ENCODE measurements at regions not wholly inside any gene's neighbourhood (a gene's known extent, or its start where the extent isn't known, plus 50 kb on each side); places are given as distances from the start of the nearest gene placed in this dataset.

- TF ChIP-seq CTCF (IDR thresholded peaks at IDR 0.05) (no peak), ZFX (IDR thresholded peaks at IDR 0.05; ENCODE audit: borderline replicate concordance) (no peak)
- no peak overlapping the region for H3K27ac ChIP-seq
These were observed 288.4 kb upstream of the PRMT6 start for GRCh38 chr1:106768077-106768476.

DNA sequence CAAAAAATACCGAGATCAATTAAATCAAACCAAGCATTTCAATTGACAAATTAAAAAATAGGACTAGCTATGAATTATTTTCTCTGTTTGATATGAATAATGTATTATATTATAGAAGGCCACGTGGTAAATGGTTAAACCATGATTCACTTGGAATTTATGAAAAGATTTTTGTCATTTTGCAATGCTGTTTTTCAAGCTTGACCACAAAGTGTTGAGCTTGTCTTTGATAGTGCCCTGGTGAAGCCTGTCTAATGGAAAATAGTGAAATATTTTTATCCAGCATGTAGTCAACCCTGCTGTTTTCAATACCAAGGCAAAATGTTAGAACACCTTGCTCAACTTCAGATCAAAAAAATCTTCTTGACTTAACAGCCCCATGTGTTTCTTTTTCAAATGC, 288.0 kb upstream of the PRMT6 start:
- no peak overlapping the region for H3K27ac ChIP-seq
- TF ChIP-seq ZFX (IDR thresholded peaks at IDR 0.05; ENCODE audit: borderline replicate concordance) (no peak), CTCF (IDR thresholded peaks at IDR 0.05) (no peak)

DNA sequence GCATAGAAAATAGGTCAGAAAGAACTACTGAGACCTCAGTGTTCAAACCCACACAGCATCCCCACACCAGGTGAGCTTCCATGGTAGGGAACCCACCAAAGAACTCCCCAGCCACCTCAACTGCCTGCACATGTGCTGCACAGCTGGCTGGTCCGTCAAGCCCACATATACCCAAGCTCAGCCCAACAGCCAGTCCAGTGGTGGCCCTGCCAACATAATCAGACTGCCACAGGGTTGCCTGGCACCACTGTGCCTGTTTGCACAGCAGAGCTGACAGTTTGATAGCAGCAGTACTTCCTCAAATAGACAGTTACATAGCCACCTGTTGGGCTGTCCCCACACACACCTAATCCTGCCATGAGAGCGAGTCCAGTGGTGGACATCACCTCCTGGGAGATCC, 283.3 kb upstream of the PRMT6 start:
- H3K27ac ChIP-seq: no peak overlapping the region
- TF ChIP-seq ZFX (IDR thresholded peaks at IDR 0.05; ENCODE audit: borderline replicate concordance) (no peak), CTCF (IDR thresholded peaks at IDR 0.05) (no peak)

GRCh38 chr1:106780066-106780465, 276.4 kb upstream of the PRMT6 start:
- H3K27ac ChIP-seq: no peak overlapping the region
- no peak for TF ChIP-seq ZFX (IDR thresholded peaks at IDR 0.05; ENCODE audit: borderline replicate concordance)
- no peak for TF ChIP-seq CTCF (IDR thresholded peaks at IDR 0.05)

GRCh38 chr1:106780806-106781569, 275.5 kb upstream of the PRMT6 start:
- no peak overlapping the region for H3K27ac ChIP-seq
- TF ChIP-seq ZFX (IDR thresholded peaks at IDR 0.05; ENCODE audit: borderline replicate concordance) (no peak), CTCF (IDR thresholded peaks at IDR 0.05) (no peak)

DNA sequence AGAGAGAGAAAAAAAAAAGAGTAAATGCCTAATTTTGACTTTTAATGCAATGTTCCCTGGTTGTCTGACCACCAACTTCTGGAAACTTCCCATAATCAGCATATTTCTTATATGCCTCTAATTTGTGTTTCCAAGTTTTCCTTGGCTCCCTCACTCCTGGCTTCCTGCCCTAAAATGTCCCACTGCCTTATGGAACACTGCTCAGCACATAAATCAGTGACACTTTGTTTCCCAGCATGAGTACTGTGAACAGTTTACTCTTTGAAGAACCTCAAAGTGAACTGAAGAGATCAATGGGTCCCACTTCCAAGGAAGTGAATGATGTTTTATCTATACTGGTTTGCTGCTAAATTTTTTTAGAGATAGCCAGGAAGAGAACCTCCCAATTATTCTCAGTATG, 271.3 kb upstream of the PRMT6 start:
- TF ChIP-seq ZFX (IDR thresholded peaks at IDR 0.05; ENCODE audit: borderline replicate concordance) (no peak), CTCF (IDR thresholded peaks at IDR 0.05) (no peak)

DNA sequence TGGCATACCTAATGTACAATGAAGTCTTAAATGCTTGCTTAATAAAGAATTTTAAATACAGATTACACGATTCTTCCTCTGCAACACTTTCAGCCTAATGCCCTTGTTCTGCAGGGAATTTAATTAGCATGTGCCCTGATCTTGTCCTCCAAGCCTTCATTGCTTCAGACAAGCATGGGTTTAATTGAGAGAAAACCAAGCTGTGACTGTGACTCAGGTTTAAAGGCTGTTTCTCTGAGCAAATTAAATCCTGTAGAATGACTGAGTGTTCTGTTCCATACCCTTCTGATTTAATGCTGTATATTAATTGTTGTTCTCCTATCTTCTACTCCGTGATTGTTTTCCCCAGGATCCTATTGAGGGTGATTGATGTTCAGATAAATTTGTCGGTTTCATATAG, 269.0 kb upstream of the PRMT6 start:
- TF ChIP-seq ZFX (IDR thresholded peaks at IDR 0.05; ENCODE audit: borderline replicate concordance) (no peak), CTCF (IDR thresholded peaks at IDR 0.05) (no peak)
- no peak overlapping the region for H3K27ac ChIP-seq

More for the DNA sequence above, 271.3 kb upstream of the PRMT6 start:
- no peak overlapping the region for H3K27ac ChIP-seq
